ENCODE measurements at regions not wholly inside any gene's neighbourhood (a gene's known extent, or its start where the extent isn't known, plus 50 kb on each side); places are given as distances from the start of the nearest gene placed in this dataset.

GRCh38 chr6:22643780-22644179 is 74.4 kb downstream of the HDGFL1 start:
- no peaks in the 10 kb centered on the region for H3K27me3 ChIP-seq (ENCODE audit: insufficient read depth in 3 of 3, low read length in 2 of 3)
- 75 to 93% (median 86%) methylated on average over 10 of the region's 10 CpGs for WGBS, 3 donors
- ATAC-seq, result no peak
- H3K9me3 ChIP-seq, result no peaks in the 10 kb centered on the region
- H3K27ac ChIP-seq, result no peak overlapping the region
- no peaks in the 10 kb centered on the region for H3K36me3 ChIP-seq (ENCODE audit: insufficient read depth in 1 of 2, low read depth in 1 of 2)
- no peak for TF ChIP-seq CTCF (IDR thresholded peaks at IDR 0.05)
- no peak for DNase-seq
- intact Hi-C loops (cut with DNase I), result no loop called here
- H3K4me1 ChIP-seq, result no peaks in the 10 kb centered on the region
- H3K4me3 ChIP-seq, result no peak overlapping the region

- Histone ChIP-seq H3K9me3 (no peaks in the 10 kb centered on the region), H3K4me1 (no peaks in the 10 kb centered on the region), H3K4me3 (no peak overlapping the region), H3K27ac (no peak overlapping the region), H3K27me3 (ENCODE audit: insufficient read depth in 3 of 3, low read length in 2 of 3) (no peaks in the 10 kb centered on the region), H3K36me3 (ENCODE audit: insufficient read depth in 1 of 2, low read depth in 1 of 2) (no peaks in the 10 kb centered on the region)
- TF ChIP-seq CTCF (IDR thresholded peaks at IDR 0.05), result no peak
- no peak for DNase-seq
- intact Hi-C loops (cut with DNase I), result no loop called here
- no peak for ATAC-seq
- 32 to 48% (median 46%) methylated on average over 3 of the region's 3 CpGs for WGBS, 3 donors
Observed at GRCh38 chr6:22647719-22648118, 78.4 kb downstream of the HDGFL1 start.

GRCh38 chr6:22651731-22652130 is 82.4 kb downstream of the HDGFL1 start:
- TF ChIP-seq CTCF (IDR thresholded peaks at IDR 0.05), result no peak
- ATAC-seq, result no peak
- H3K36me3 ChIP-seq (ENCODE audit: insufficient read depth in 1 of 2, low read depth in 1 of 2), result no peaks in the 10 kb centered on the region
- no peaks in the 10 kb centered on the region for H3K27me3 ChIP-seq (ENCODE audit: insufficient read depth in 3 of 3, low read length in 2 of 3)
- no peak overlapping the region for H3K4me3 ChIP-seq
- no peak for DNase-seq
- WGBS, 3 donors, result 40 to 66% (median 47%) methylated on average over 3 of the region's 3 CpGs
- H3K4me1 ChIP-seq, result no peaks in the 10 kb centered on the region
- intact Hi-C loops (cut with DNase I), result loop anchor here in 1 of 2 donors (1.0 kb wide), 1 partner anchor 18 kb away; no protein-coding TSS in a partner anchor
- H3K9me3 ChIP-seq, result no peaks in the 10 kb centered on the region
- H3K27ac ChIP-seq, result no peak overlapping the region

GRCh38 chr6:22653980-22654610 is 84.7 kb downstream of the HDGFL1 start:
- no peak for ATAC-seq
- intact Hi-C loops (cut with DNase I), result no loop called here

More at GRCh38 chr6:22653980-22654610, 84.7 kb downstream of the HDGFL1 start:
- H3K27ac ChIP-seq, result no peak overlapping the region
- no peak for TF ChIP-seq CTCF (IDR thresholded peaks at IDR 0.05)
- DNase-seq, result no peak
- no peaks in the 10 kb centered on the region for H3K27me3 ChIP-seq (ENCODE audit: insufficient read depth in 3 of 3, low read length in 2 of 3)
- H3K9me3 ChIP-seq, result no peaks in the 10 kb centered on the region
- H3K4me1 ChIP-seq, result peaks cover 6% of the 10 kb centered on the region
- H3K4me3 ChIP-seq, result no peak overlapping the region
- 40 to 62% (median 41%) methylated on average over 7 of the region's 7 CpGs for WGBS, 3 donors
- H3K36me3 ChIP-seq (ENCODE audit: insufficient read depth in 1 of 2, low read depth in 1 of 2), result no peaks in the 10 kb centered on the region
